Keratinocyte (primary cell): ENCODE measurements at regions not wholly inside any gene's neighbourhood (a gene's known extent, or its start where the extent isn't known, plus 50 kb on each side); places are given as distances from the start of the nearest gene placed in this dataset.

ENCODE experiments used
- DNase-seq: peaks from one replicate; pipeline ENCODE4 v3.0.0-alpha.2; 2011; ENCODE audit warnings: low read depth, missing footprints, low spot score
- FAIRE-seq: peaks from 2 replicates; lab custom pipeline; 2011; peaks lifted over from hg19 to GRCh38; lab: Jason Lieb, UNC
- H2AFZ ChIP-seq: 2 replicates; pipeline ENCODE4 v1.6.0; 2012; ENCODE audit warnings: low read length, control low read depth, inconsistent platforms; ENCODE audit not compliant: control insufficient read depth
- H3K27ac ChIP-seq: 2 replicates; pipeline ENCODE4 v1.5.1; 2011; ENCODE audit warnings: low read length; ENCODE audit not compliant: control insufficient read depth, insufficient read depth
- H3K27me3 ChIP-seq: 3 replicates; pipeline ENCODE4 v1.6.0; 2011; ENCODE audit warnings: low read length; ENCODE audit not compliant: control insufficient read depth, insufficient read depth; ENCODE audit errors: extremely low read depth
- H3K36me3 ChIP-seq, 2 experiments: 2 replicates in 1 of 2; 3 replicates in 1 of 2; pipeline ENCODE4 v1.5.1; 2011; ENCODE audit warnings: low read length in 2 of 2, mild to moderate bottlenecking in 1 of 2; ENCODE audit not compliant: control insufficient read depth in 2 of 2, insufficient read depth in 2 of 2; ENCODE audit errors: extremely low read depth in 1 of 2
- H3K4me1 ChIP-seq: 3 replicates; pipeline ENCODE4 v1.5.1; 2011; ENCODE audit warnings: low read length; ENCODE audit not compliant: control insufficient read depth, insufficient read depth; ENCODE audit errors: extremely low read depth
- H3K4me2 ChIP-seq: 3 replicates; pipeline ENCODE4 v1.6.0; 2011; ENCODE audit warnings: low read depth, low read length; ENCODE audit not compliant: control insufficient read depth, insufficient read depth; ENCODE audit errors: extremely low read depth
- H3K4me3 ChIP-seq, 3 experiments: fragments of 200-600 bp in 1 of 3; sonication (generic) in 1 of 3; 2 replicates in 2 of 3; 3 replicates in 1 of 3; pipeline ENCODE4 v1.5.1; 2011 to 2016; ENCODE audit warnings: low read length in 3 of 3, mild to moderate bottlenecking in 3 of 3, control low read depth in 2 of 3, inconsistent platforms in 1 of 3, low read depth in 1 of 3, mixed read lengths in 1 of 3, mixed run types in 1 of 3, moderate library complexity in 1 of 3; ENCODE audit not compliant: control insufficient read depth in 2 of 3, insufficient read depth in 2 of 3; ENCODE audit errors: extremely low read depth in 1 of 3
- H3K79me2 ChIP-seq: 2 replicates; pipeline ENCODE4 v1.6.0; 2012; ENCODE audit warnings: low read length; ENCODE audit not compliant: control insufficient read depth, insufficient read depth
- H3K9ac ChIP-seq: 3 replicates; pipeline ENCODE4 v1.6.0; 2011; ENCODE audit warnings: low read length; ENCODE audit not compliant: control insufficient read depth, insufficient read depth; ENCODE audit errors: extremely low read depth
- H3K9me1 ChIP-seq: 3 replicates; pipeline ENCODE4 v1.6.0; 2011; ENCODE audit warnings: low read length; ENCODE audit not compliant: control insufficient read depth, insufficient read depth; ENCODE audit errors: extremely low read depth
- H3K9me3 ChIP-seq: 2 replicates; pipeline ENCODE4 v1.5.1; 2012; ENCODE audit warnings: low read depth, low read length; ENCODE audit not compliant: control insufficient read depth
- H4K20me1 ChIP-seq: 3 replicates; pipeline ENCODE4 v1.6.0; 2011; ENCODE audit warnings: low read length; ENCODE audit not compliant: control insufficient read depth, insufficient read depth; ENCODE audit errors: extremely low read depth
- CTCF ChIP-seq, 3 experiments: IDR thresholded peaks in 1 of 3; conservative IDR thresholded peaks in 1 of 3; optimal IDR thresholded peaks in 1 of 3; 2 replicates in 2 of 3; 3 replicates in 1 of 3; pipeline versions ENCODE3 to v1.5.1; 2011; ENCODE audit warnings: low read length in 3 of 3, mild to moderate bottlenecking in 3 of 3, moderate library complexity in 2 of 3, control low read depth in 1 of 3, inconsistent platforms in 1 of 3; ENCODE audit not compliant: insufficient read depth in 2 of 3; ENCODE audit errors: extremely low read depth in 1 of 3
- EZH2 ChIP-seq: IDR thresholded peaks from one replicate; pipeline ENCODE4 v1.6.1; 2012; ENCODE audit warnings: inconsistent platforms, mild to moderate bottlenecking, low read length, moderate library complexity
- dilution Hi-C: fragments of 300-500 bp; cut with MboI; formaldehyde crosslinking; loops from one replicate; pipeline ENCODE4 v1.7.0; 2020; ENCODE audit warnings: low sequenced_read_pairs; ENCODE audit not compliant: extremely low pct_ligation_motif_present

- no peaks in the 10 kb centered on the region for H3K27me3 ChIP-seq
- H3K79me2 ChIP-seq, result no peaks in the 10 kb centered on the region
- no peak overlapping the region for H2AFZ ChIP-seq
- FAIRE-seq (no peak), DNase-seq (no peak)
- dilution Hi-C loops, result no loop called here
- H3K4me2 ChIP-seq, result no peak overlapping the region
- no peak overlapping the region for H3K9ac ChIP-seq
- no peak for TF ChIP-seq CTCF (optimal IDR thresholded peaks at IDR 0.05 in 1 of 3, IDR thresholded peaks at IDR 0.05 in 1 of 3, conservative IDR thresholded peaks at IDR 0.05 in 1 of 3; ENCODE audit: extremely low read depth in 1 of 3, insufficient read depth in 2 of 3, low read length in 3 of 3)
- TF ChIP-seq EZH2, result no peak
- H3K27ac ChIP-seq, result no peak overlapping the region
- no peaks in the 10 kb centered on the region for H3K9me3 ChIP-seq
- no peaks in the 10 kb centered on the region for H3K4me1 ChIP-seq
- no peaks in the 10 kb centered on the region for H3K36me3 ChIP-seq
- H4K20me1 ChIP-seq, result no peaks in the 10 kb centered on the region
- H3K4me3 ChIP-seq, result no peak overlapping the region
- no peaks in the 10 kb centered on the region for H3K9me1 ChIP-seq
Measured at GRCh38 chr1:199138061-199138460, 499.2 kb downstream of the PTPRC start.

- Histone ChIP-seq H3K9ac (no peak overlapping the region), H3K27me3 (no peaks in the 10 kb centered on the region), H3K9me3 (no peaks in the 10 kb centered on the region), H3K4me1 (no peaks in the 10 kb centered on the region), H3K27ac (no peak overlapping the region), H3K4me2 (no peak overlapping the region), H2AFZ (no peak overlapping the region), H3K79me2 (no peaks in the 10 kb centered on the region), H4K20me1 (no peaks in the 10 kb centered on the region), H3K36me3 (no peaks in the 10 kb centered on the region), H3K9me1 (no peaks in the 10 kb centered on the region), H3K4me3 (no peak overlapping the region)
- dilution Hi-C loops, result no loop called here
- DNase-seq, result no peak
- no peak for FAIRE-seq
- TF ChIP-seq EZH2 (no peak), CTCF (optimal IDR thresholded peaks at IDR 0.05 in 1 of 3, IDR thresholded peaks at IDR 0.05 in 1 of 3, conservative IDR thresholded peaks at IDR 0.05 in 1 of 3; ENCODE audit: extremely low read depth in 1 of 3, insufficient read depth in 2 of 3, low read length in 3 of 3) (no peak)
Measured at GRCh38 chr1:199149591-199149990, 510.8 kb downstream of the PTPRC start.
